Naive B cell (primary cell): ENCODE measurements at regions not wholly inside any gene's neighbourhood (a gene's known extent, or its start where the extent isn't known, plus 50 kb on each side); places are given as distances from the start of the nearest gene placed in this dataset.

Experiments used
- ATAC-seq, 2 donors: fragments of 150-1000 bp; cut with Tn5 transposase; 2 replicates each; pipeline ENCODE4 v1.10.0; 2021; ENCODE audit warnings: low read depth in 2 of 2, mild to moderate bottlenecking in 2 of 2, moderate library complexity in 2 of 2
- DNase-seq: peaks from one replicate; pipeline ENCODE4 v3.0.0; 2022
- H3K27ac Mint-ChIP-seq, 6 donors: one replicate each; pipeline ENCODE4 v1.8.0; 2020 to 2022; ENCODE audit warnings: mild to moderate bottlenecking in 6 of 6, mixed read lengths in 6 of 6, moderate library complexity in 5 of 6, inconsistent platforms in 2 of 6
- H3K27me3 Mint-ChIP-seq, 3 donors: one replicate each; pipeline ENCODE4 v1.8.0; 2021 to 2022; ENCODE audit warnings: mixed read lengths in 3 of 3, mild to moderate bottlenecking in 1 of 3
- H3K36me3 Mint-ChIP-seq, 2 donors: one replicate each; pipeline ENCODE4 v1.8.0; 2020 to 2022; ENCODE audit warnings: mixed read lengths in 2 of 2, inconsistent platforms in 1 of 2, mild to moderate bottlenecking in 1 of 2
- H3K4me1 Mint-ChIP-seq, 3 donors: one replicate each; pipeline ENCODE4 v1.8.0; 2020 to 2022; ENCODE audit warnings: mixed read lengths in 3 of 3, inconsistent platforms in 1 of 3, mild to moderate bottlenecking in 1 of 3, moderate library complexity in 1 of 3
- H3K4me3 Mint-ChIP-seq, 8 donors: one replicate each; pipeline ENCODE4 v1.8.0; 2020 to 2022; ENCODE audit warnings: mild to moderate bottlenecking in 8 of 8, mixed read lengths in 8 of 8, moderate library complexity in 8 of 8, inconsistent platforms in 2 of 8
- H3K9me3 Mint-ChIP-seq, 7 donors: one replicate each; pipeline ENCODE4 v1.8.0; 2020 to 2022; ENCODE audit warnings: mixed read lengths in 7 of 7, mild to moderate bottlenecking in 5 of 7, inconsistent platforms in 2 of 7, moderate library complexity in 1 of 7

DNA sequence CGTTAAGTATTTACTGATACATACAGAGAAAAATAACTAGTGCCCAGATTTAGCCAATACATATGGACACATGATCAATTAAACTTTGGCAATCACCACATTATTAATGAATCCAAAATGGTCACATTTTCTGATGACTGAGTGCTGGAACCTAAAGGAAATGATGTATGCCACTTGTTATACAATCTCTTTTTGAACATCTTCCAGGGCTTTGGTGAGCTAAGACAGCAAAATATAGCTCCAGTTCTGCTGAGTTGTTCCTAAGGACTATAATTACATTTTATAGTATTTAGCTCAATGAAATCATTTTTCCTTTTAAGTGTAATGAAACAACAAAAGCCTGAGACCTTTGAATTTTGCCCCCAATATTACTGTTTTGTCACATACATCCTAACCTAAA is 329.1 kb upstream of the ATP2B1 start:
- peaks cover 0 to 14% (median 5%) of the 10 kb centered on the region in 7 donors for H3K9me3 Mint-ChIP-seq
- no peak overlapping the region for H3K4me3 Mint-ChIP-seq
- peaks cover 0 to 7% (median 0%) of the 10 kb centered on the region in 3 donors for H3K4me1 Mint-ChIP-seq
- peaks cover 0 to 13% of the 10 kb centered on the region in 2 donors for H3K36me3 Mint-ChIP-seq
- DNase-seq (no peak), ATAC-seq (no peak)
- peaks cover 0 to 6% (median 0%) of the 10 kb centered on the region in 3 donors for H3K27me3 Mint-ChIP-seq
- no peak overlapping the region for H3K27ac Mint-ChIP-seq

DNA sequence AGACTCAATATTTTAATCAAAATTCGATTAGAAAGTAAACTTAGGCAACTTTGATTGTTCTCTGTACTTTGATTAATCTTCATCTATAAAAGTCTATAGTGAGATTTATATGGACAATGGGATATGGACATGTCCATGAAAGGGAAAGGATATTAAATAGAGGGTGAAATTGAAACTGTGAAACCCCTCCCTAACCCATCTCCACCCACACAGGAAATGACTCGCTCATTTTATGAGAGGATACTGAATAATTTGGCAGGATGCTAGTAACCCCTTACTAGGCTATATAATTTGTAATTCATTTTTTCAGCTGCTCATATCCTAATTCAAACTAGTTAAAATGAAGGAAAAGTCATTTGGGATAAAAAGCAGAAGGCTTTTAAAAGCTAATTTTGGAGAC is 328.0 kb upstream of the ATP2B1 start:
- no peak for DNase-seq
- Mint-ChIP-seq H3K27me3 (peaks cover 0 to 6% (median 0%) of the 10 kb centered on the region in 3 donors), H3K36me3 (peaks cover 0 to 13% of the 10 kb centered on the region in 2 donors), H3K4me3 (no peak overlapping the region), H3K27ac (no peak overlapping the region), H3K4me1 (peaks cover 0 to 7% (median 0%) of the 10 kb centered on the region in 3 donors), H3K9me3 (peaks cover 0 to 14% (median 5%) of the 10 kb centered on the region in 7 donors)
- no peak for ATAC-seq

DNA sequence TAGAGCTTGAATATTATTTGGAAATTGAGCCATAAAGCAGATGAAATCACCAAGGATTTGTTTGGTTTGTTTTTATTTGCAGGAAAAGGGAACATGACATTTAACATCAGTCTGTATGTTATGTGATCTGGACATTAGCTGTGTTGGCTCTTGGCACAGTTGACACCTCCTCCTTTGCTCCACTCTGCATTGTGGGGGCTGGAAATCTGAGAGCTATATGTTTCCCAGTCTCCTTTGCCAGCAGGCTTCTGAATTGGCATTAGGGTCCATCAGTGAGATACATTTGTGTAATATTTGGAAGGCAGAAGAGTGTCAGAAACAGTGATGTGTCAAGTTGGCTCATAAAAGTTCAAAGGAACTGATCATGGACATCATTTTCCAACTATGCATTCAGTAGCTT is 322.1 kb upstream of the ATP2B1 start:
- Mint-ChIP-seq H3K9me3 (peaks cover 0 to 6% (median under 1%) of the 10 kb centered on the region in 7 donors), H3K27ac (peak overlapping the region in 1 of 6 donors; percentile 46), H3K4me3 (no peak overlapping the region), H3K4me1 (no peaks in the 10 kb centered on the region), H3K36me3 (peaks cover 0 to 9% of the 10 kb centered on the region in 2 donors), H3K27me3 (peaks cover 0 to 6% (median 0%) of the 10 kb centered on the region in 3 donors)
- ATAC-seq (no peak), DNase-seq (no peak)

DNA sequence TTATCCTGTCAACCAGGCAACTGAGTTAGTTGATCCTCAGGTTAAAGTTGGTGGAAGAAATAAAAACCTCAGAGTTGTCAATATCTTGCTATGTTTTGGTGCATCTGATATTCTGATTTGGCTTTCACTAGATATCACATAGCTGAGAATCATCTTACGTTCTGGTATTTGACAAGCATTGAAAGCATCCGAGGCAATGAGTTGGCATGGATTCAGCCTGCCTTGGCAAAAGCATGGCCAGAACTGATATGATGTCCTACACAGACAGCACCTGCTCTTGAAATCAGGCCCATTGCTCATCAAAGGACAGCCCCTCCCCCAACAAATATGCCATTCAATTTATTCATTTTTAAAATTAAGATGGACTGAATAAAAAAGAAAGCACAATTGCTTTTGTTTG is 320.7 kb upstream of the ATP2B1 start:
- H3K27me3 Mint-ChIP-seq, result peaks cover 0 to 6% (median 0%) of the 10 kb centered on the region in 3 donors
- ATAC-seq, result no peak
- DNase-seq, result no peak
- H3K4me3 Mint-ChIP-seq, result no peak overlapping the region
- H3K9me3 Mint-ChIP-seq, result no peaks in the 10 kb centered on the region
- no peak overlapping the region for H3K27ac Mint-ChIP-seq
- no peaks in the 10 kb centered on the region for H3K4me1 Mint-ChIP-seq
- no peaks in the 10 kb centered on the region for H3K36me3 Mint-ChIP-seq

DNA sequence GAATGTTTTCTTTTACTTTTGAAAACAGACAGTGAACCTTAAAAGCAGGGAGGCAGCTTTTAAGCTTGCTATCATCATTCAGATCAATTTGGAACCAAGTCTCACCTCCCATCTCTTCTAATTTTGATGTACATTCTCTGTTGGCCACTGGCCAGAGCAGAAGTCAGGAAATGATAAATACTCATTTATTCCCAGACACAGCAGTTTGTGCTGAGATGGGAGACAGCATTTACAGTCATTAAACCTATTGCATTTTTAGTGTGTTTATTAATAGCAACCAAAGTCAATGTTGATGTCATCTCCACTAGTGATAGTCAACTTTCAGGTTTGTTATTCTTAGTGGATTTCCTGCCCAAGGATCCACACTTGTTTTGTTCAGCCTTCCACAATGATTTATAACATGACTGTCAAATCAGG is 320.0 kb upstream of the ATP2B1 start:
- no peak overlapping the region for H3K4me3 Mint-ChIP-seq
- H3K36me3 Mint-ChIP-seq, result no peaks in the 10 kb centered on the region
- DNase-seq, result no peak
- no peak overlapping the region for H3K27ac Mint-ChIP-seq
- H3K4me1 Mint-ChIP-seq, result no peaks in the 10 kb centered on the region
- no peak for ATAC-seq
- H3K9me3 Mint-ChIP-seq, result no peaks in the 10 kb centered on the region
- H3K27me3 Mint-ChIP-seq, result peaks cover 0 to 6% (median 0%) of the 10 kb centered on the region in 3 donors

DNA sequence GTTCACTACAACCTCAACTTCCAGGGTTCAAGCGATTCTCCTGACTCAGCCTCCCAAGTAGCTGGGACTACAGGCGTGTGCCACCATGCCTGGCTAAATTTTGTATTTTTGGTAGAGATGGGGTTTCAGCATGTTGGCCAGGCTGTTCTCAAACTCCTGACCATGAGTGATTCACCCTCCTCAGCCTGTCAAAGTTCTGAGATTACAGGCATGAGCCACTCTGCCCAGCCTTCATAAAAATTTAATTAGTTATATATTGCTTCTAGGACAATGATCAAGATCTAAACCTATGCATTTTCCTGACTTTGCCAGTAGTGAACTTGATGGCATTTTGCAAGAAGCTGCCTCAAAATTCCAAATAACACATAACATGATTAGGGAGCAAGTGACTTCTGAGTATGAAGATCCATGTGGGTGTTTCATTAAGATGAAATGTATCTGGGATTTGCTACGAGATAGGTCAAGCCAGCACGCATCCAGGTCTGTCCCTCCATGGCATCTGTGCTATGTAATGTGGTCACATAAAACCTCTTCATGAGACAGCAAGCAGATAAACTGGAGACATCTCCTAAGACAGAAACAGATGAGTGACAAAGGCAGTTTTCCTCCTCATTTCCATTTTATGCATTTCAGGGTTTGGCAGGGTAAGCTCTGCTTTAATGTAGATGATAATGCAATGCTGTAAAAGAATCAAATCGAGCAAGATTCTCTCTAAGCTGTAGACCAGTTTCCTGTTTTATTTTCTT is 319.4 kb upstream of the ATP2B1 start:
- Mint-ChIP-seq H3K27ac (peak overlapping the region in 1 of 6 donors; percentile 5), H3K9me3 (no peaks in the 10 kb centered on the region), H3K27me3 (peaks cover 0 to 1% (median 0%) of the 10 kb centered on the region in 3 donors), H3K36me3 (no peaks in the 10 kb centered on the region), H3K4me3 (no peak overlapping the region), H3K4me1 (no peaks in the 10 kb centered on the region)
- no peak for DNase-seq
- ATAC-seq, result no peak

DNA sequence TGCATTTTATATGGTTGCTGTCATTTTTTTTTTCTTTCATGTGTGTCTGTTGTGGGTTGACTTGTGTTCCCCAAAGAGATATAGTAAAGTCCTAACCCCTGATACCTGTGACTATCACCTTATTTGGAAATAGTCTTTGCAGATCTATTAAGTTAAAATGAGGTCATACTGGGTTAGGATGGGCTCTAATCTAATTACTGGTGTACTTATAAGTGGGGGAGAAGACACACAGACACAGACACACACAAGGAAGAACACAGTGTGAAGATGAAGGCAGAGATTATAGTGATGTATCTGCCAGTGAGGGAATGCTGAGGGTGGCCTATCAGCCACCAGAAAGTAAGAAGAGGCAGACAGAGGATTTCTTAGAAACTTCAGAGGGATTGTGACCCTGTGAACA is 318.4 kb upstream of the ATP2B1 start:
- no peaks in the 10 kb centered on the region for H3K9me3 Mint-ChIP-seq
- no peaks in the 10 kb centered on the region for H3K4me1 Mint-ChIP-seq
- H3K27ac Mint-ChIP-seq, result no peak overlapping the region
- DNase-seq (no peak), ATAC-seq (no peak)
- H3K27me3 Mint-ChIP-seq, result no peaks in the 10 kb centered on the region
- H3K4me3 Mint-ChIP-seq, result no peak overlapping the region
- no peaks in the 10 kb centered on the region for H3K36me3 Mint-ChIP-seq

DNA sequence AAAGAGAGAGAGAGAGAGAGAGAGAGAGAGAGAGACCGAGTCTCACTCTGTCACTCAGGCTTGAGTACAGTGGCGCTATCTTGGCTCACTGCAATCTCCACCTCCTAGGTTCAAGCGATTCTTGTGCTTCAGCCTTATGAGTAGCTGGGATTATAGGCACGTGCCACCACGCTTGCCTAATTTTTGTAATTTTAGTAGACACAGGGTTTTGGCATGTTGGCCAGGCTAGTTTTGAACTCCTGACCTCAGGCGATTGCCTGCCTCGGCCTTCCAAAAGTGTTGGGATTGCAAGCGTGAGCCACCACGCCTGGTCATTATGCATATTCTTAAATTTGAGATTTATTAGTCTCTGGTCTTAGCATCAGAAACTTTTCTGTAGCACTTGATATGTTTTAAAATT is 317.9 kb upstream of the ATP2B1 start:
- ATAC-seq (no peak), DNase-seq (no peak)
- Mint-ChIP-seq H3K4me3 (no peak overlapping the region), H3K9me3 (no peaks in the 10 kb centered on the region), H3K4me1 (no peaks in the 10 kb centered on the region), H3K27ac (no peak overlapping the region), H3K27me3 (no peaks in the 10 kb centered on the region), H3K36me3 (no peaks in the 10 kb centered on the region)

DNA sequence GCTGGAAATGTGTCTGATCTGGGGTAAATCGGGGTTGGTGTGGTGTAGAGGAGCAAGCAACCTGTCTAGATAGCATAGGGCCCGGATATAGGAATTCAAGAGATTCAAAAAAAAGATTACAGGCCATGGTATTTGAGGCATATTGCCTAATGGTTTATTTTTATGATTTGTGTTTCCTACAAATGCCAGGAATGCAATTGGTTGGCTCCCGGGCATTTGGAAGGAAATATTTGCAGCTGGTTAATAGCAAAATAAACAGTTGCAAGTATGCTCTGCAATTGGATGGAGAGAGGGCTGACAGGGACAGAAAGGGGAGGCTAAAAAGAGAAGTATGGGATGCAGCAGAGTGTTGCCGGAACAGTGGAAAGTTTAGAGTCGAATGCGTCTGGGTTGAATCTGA is 315.6 kb upstream of the ATP2B1 start:
- H3K27ac Mint-ChIP-seq, result peak overlapping the region in 2 of 6 donors; percentile 19 to 34
- no peaks in the 10 kb centered on the region for H3K27me3 Mint-ChIP-seq
- H3K4me1 Mint-ChIP-seq, result no peaks in the 10 kb centered on the region
- ATAC-seq, result no peak
- DNase-seq, result no peak
- H3K9me3 Mint-ChIP-seq, result no peaks in the 10 kb centered on the region
- no peaks in the 10 kb centered on the region for H3K36me3 Mint-ChIP-seq
- H3K4me3 Mint-ChIP-seq, result no peak overlapping the region

DNA sequence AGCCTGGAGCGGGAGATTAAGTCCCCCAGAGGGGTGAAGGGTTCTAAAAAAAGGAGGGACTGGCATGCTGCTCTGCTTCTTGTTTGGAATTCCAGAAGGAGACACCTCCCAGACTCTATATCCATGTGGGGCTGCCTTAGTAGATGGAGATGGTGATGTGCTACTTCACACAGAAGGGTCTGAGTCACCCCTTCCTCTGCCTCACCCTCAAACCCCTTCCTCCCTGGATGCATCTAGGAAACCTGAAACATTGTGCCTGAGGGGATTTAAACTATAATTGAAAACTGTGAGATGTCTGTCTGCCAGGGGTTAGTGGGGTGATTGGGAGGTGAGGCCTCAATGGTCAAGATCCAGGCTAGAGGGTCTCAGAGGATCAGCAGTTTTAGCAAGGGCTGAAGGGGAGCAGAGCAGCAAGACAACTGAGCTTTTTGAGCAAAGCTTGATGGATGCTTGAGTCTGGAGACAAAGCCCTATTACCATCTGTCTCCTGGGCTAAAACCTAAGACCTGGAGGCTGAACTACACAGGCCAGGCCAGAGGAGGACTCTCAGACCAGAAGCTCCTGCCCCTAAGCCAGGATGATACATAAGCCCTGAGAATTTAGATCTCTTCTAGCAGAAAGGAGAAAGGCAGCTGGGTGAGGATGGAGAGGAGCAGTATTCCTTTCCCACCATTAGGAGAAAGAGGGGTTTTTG is 314.7 kb upstream of the ATP2B1 start:
- no peak for DNase-seq
- H3K27me3 Mint-ChIP-seq, result no peaks in the 10 kb centered on the region
- no peaks in the 10 kb centered on the region for H3K36me3 Mint-ChIP-seq
- H3K4me1 Mint-ChIP-seq, result no peaks in the 10 kb centered on the region
- peak overlapping the region in 1 of 6 donors; percentile 26 for H3K27ac Mint-ChIP-seq
- no peak overlapping the region for H3K4me3 Mint-ChIP-seq
- ATAC-seq, result no peak
- no peaks in the 10 kb centered on the region for H3K9me3 Mint-ChIP-seq

DNA sequence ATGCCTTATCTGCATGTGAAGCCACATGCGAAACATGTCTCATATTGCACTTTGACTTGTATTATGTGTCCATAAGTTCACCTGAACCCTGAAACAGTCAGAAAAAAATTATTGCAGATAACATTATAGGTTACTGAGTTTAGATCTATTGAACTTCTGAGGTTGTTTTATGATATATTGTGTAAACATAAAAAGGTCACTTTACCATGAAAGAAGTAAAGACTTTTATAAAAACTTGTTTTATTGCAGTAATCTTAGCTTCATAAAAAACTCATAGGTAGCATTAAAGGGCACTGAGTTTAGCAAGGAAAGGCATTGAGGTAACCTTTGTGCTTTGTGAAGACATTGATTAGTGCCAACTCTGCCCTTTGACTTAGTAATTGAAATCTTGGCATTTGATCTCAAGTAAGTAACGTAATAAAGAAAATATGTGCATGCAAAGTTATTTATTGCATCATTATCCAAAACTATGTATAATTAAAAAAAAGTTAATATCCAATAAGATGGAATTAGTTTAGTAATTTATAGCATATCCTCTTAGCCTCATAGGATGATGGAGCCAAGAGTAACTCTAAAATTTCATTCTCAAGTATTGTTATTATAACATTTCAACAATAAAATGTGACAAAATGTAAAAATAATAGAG is 313.3 kb upstream of the ATP2B1 start:
- no peak for DNase-seq
- no peaks in the 10 kb centered on the region for H3K4me1 Mint-ChIP-seq
- no peak for ATAC-seq
- H3K4me3 Mint-ChIP-seq, result no peak overlapping the region
- H3K27me3 Mint-ChIP-seq, result no peaks in the 10 kb centered on the region
- H3K36me3 Mint-ChIP-seq, result no peaks in the 10 kb centered on the region
- no peak overlapping the region for H3K27ac Mint-ChIP-seq
- no peaks in the 10 kb centered on the region for H3K9me3 Mint-ChIP-seq

DNA sequence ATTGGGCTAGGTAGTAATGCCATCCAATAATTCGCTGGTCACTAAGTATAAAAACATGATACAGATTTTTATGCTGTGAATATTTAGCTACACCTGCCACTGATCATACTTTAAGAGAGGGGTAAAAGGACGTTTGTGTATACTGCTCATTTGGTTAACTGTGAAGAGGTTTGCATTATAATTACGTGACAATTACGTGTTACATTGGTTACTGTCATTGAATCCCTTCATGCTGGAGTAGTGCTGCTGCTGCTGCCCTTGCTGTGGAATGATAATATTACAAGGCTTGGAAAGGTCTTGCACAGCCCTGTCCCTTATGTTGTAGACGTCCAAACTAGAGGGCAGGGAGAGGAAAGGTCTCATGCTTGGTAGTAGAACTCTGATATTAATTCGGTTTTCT is 312.2 kb upstream of the ATP2B1 start:
- Mint-ChIP-seq H3K9me3 (no peaks in the 10 kb centered on the region), H3K4me3 (no peak overlapping the region), H3K4me1 (no peaks in the 10 kb centered on the region), H3K27ac (peak overlapping the region in 1 of 6 donors; percentile 49), H3K36me3 (no peaks in the 10 kb centered on the region), H3K27me3 (no peaks in the 10 kb centered on the region)
- ATAC-seq, result no peak
- no peak for DNase-seq

DNA sequence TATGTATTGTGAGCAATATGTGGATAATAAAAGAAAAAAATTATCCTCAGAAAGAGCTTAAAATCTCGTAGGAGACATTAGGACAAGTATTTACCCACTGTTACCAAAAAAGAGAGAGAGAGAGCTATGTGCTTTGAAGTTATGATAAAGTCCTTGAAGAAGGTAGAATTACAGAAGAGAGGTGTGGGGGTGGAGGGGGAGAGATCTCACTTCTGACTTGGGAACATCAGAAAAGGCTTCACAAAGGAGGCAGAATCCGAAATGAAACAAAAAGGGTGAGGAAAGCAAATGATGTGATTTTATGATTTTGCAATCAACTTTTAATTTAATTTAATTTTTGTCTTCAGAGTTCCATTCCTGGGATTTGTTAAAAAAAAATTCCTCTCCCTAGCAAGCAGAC is 311.8 kb upstream of the ATP2B1 start:
- no peaks in the 10 kb centered on the region for H3K9me3 Mint-ChIP-seq
- no peak overlapping the region for H3K27ac Mint-ChIP-seq
- H3K36me3 Mint-ChIP-seq, result no peaks in the 10 kb centered on the region
- no peak overlapping the region for H3K4me3 Mint-ChIP-seq
- no peaks in the 10 kb centered on the region for H3K27me3 Mint-ChIP-seq
- no peak for ATAC-seq
- DNase-seq, result no peak
- H3K4me1 Mint-ChIP-seq, result no peaks in the 10 kb centered on the region

DNA sequence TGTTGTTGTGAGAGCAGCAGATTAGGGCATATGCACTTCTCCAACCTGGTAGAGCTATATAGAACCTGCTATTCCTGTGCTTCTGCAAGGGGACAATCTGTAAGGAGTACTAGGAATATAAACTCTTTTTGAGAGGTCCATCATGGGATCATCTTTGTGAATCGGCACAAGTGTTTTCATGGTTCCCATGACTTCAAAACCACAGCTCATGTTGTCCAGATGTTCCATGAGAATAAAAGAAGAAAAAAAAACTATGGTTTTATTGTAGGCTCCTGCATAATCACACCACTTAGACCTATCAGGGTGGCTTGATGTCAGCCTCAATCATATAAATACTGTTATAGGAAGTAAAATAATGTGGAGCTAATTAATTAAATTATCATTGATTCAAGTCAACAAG is 311.4 kb upstream of the ATP2B1 start:
- no peaks in the 10 kb centered on the region for H3K4me1 Mint-ChIP-seq
- no peak overlapping the region for H3K27ac Mint-ChIP-seq
- H3K36me3 Mint-ChIP-seq, result no peaks in the 10 kb centered on the region
- no peak for ATAC-seq
- DNase-seq, result no peak
- H3K4me3 Mint-ChIP-seq, result no peak overlapping the region
- no peaks in the 10 kb centered on the region for H3K9me3 Mint-ChIP-seq
- no peaks in the 10 kb centered on the region for H3K27me3 Mint-ChIP-seq
